Thyroid gland (tissue), 4 donors: ENCODE measurements at regions not wholly inside any gene's neighbourhood (a gene's known extent, or its start where the extent isn't known, plus 50 kb on each side); places are given as distances from the start of the nearest gene placed in this dataset.

Source experiments
- DNase-seq, 2 donors: peaks; one replicate each; pipeline ENCODE4 v3.0.0-alpha.2; 2019
- H3K27ac ChIP-seq, 3 donors: fragments of 200-600 bp; sonication (generic); 1 replicate in 2 of 3; 2 replicates in 1 of 3; pipeline ENCODE4 v1.5.1; 2016 to 2019; ENCODE audit warnings: mild to moderate bottlenecking in 1 of 3, moderate library complexity in 1 of 3
- H3K27me3 ChIP-seq: fragments of 200-600 bp; sonication (generic); one replicate; pipeline ENCODE4 v1.5.1; 2019
- H3K36me3 ChIP-seq, 2 donors: fragments of 200-600 bp; sonication (generic); one replicate each; pipeline ENCODE4 v1.5.1; 2016 to 2019
- H3K4me1 ChIP-seq, 2 donors: fragments of 200-600 bp; sonication (generic); one replicate each; pipeline ENCODE4 v1.5.1; 2017 to 2019
- H3K4me3 ChIP-seq, 3 donors: fragments of 200-600 bp; sonication (generic); replicated peaks in 1 of 3; 1 replicate in 2 of 3; 2 replicates in 1 of 3; pipeline ENCODE4 v1.5.1; 2016; ENCODE audit warnings: mild to moderate bottlenecking in 1 of 3
- H3K9me3 ChIP-seq: fragments of 200-600 bp; sonication (generic); one replicate; pipeline ENCODE4 v1.5.1; 2017
- CTCF ChIP-seq, 6 experiments: fragments of 200-600 bp in 3 of 6; fragments of 450-650 bp in 3 of 6; sonication (generic) in 3 of 6; IDR thresholded peaks; one replicate each; pipeline ENCODE4 v1.5.1; 2016 to 2019; ENCODE audit warnings: antibody characterized with exemption in 6 of 6, mild to moderate bottlenecking in 2 of 6, inconsistent platforms in 1 of 6, moderate library complexity in 1 of 6
- POLR2A ChIP-seq, 2 donors: fragments of 450-650 bp; IDR thresholded peaks; one replicate each; pipeline ENCODE4 v1.6.1; 2017; ENCODE audit warnings: antibody characterized with exemption in 2 of 2, mild to moderate bottlenecking in 2 of 2, moderate library complexity in 1 of 2
- WGBS, 2 donors: methylation state at CpG; one replicate each; pipeline ENCODE4 v1.1.5; 2017; 5-methylcytosine and 5-hydroxymethylcytosine counted together
- intact Hi-C: fragments of 100-400 bp; cut with DNase I; formaldehyde crosslinking; loops from one replicate; pipeline ENCODE4 v1.15.1; 2023

GRCh38 chr10:64086083-64086767 lies 565.0 kb downstream of the REEP3 start:
- Histone ChIP-seq H3K36me3 (no peaks in the 10 kb centered on the region), H3K27ac (no peak overlapping the region), H3K27me3 (no peaks in the 10 kb centered on the region), H3K9me3 (no peaks in the 10 kb centered on the region), H3K4me1 (no peaks in the 10 kb centered on the region), H3K4me3 (no peak overlapping the region)
- DNase-seq, result peak in 1 of 2 donors; percentile 3
- intact Hi-C loops, result no loop called here
- WGBS, 2 donors, result 21 to 39% methylated on average over 2 of the region's 2 CpGs
- TF ChIP-seq CTCF (IDR thresholded peaks at IDR 0.05), result no peak
- TF ChIP-seq POLR2A (IDR thresholded peaks at IDR 0.05), result no peak

DNA sequence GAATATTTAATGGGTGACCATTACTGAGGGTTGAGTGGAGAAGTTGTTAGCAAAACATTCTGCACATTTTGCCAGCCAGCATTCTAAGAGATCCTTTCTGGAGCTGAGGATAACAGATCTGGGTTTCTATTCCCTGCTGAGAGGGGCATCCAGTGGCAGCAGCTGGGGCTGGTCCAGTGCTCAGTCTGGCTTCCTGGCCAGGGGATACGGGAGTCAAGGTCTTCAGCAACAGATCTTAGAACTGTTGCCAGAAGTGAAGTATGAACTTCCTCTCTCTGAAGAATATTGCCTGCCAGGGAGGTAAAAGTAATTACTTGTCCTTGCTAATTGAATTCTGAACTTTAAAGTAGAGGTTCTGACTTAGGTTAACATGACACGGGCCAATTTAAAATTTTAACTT lies 568.4 kb downstream of the REEP3 start:
- Histone ChIP-seq H3K36me3 (no peaks in the 10 kb centered on the region), H3K27ac (no peak overlapping the region), H3K4me1 (no peaks in the 10 kb centered on the region), H3K9me3 (no peaks in the 10 kb centered on the region), H3K4me3 (no peak overlapping the region), H3K27me3 (no peaks in the 10 kb centered on the region)
- 22 to 32% methylated on average over 2 of the region's 2 CpGs for WGBS, 2 donors
- intact Hi-C loops, result no loop called here
- TF ChIP-seq POLR2A (IDR thresholded peaks at IDR 0.05) (no peak), CTCF (IDR thresholded peaks at IDR 0.05) (no peak)
- no peak for DNase-seq

DNA sequence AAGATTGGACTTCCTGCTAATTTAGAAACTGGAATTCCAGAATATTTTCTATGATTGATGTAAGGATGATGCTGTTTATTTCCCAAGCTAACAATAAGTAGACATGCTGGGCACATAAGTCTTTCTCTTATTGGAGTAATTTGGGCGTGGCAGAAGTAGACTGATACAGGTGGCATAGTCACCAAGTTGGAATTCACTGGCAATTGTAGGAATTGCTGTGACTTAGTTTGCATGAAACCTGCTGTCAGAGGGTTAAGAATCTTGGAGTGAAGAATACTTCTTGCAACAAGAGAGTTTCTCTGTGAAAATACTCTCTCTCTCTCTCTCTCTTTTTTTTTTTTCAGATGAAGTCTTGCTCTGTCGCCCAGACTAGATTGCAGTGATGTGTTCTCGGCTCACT lies 569.7 kb downstream of the REEP3 start:
- no peak overlapping the region for H3K27ac ChIP-seq

DNA sequence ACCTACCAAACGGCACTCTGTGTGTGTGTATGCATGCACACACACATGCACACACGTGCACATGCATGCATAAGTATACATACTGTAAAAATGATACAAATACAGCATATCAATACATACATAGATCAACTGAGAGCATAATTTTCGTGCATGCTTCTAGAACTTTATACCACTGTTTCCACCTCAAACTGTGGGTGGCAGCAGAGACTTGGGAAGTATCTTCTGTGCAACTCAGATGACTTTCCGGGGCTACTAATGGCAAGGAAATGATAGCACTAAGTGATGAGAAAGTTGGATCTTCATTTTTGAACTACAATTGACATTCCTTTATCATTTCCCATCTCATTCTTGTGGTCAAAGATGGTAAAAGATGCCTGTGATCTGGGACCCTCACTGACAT lies 570.7 kb downstream of the REEP3 start:
- DNase-seq, result no peak
- Histone ChIP-seq H3K27me3 (no peaks in the 10 kb centered on the region), H3K36me3 (no peaks in the 10 kb centered on the region), H3K9me3 (no peaks in the 10 kb centered on the region), H3K4me3 (no peak overlapping the region), H3K27ac (no peak overlapping the region), H3K4me1 (no peaks in the 10 kb centered on the region)
- TF ChIP-seq CTCF (IDR thresholded peaks at IDR 0.05) (no peak), POLR2A (IDR thresholded peaks at IDR 0.05) (no peak)
- intact Hi-C loops, result no loop called here
- 70 to 75% methylated on average over 4 of the region's 4 CpGs for WGBS, 2 donors

More for the DNA sequence above, 569.7 kb downstream of the REEP3 start:
- H3K9me3 ChIP-seq, result no peaks in the 10 kb centered on the region
- intact Hi-C loops, result no loop called here
- no peaks in the 10 kb centered on the region for H3K36me3 ChIP-seq
- H3K27me3 ChIP-seq, result no peaks in the 10 kb centered on the region
- DNase-seq, result peak in 1 of 2 donors; percentile 4
- 54 to 68% methylated on average over 3 of the region's 3 CpGs for WGBS, 2 donors
- H3K4me1 ChIP-seq, result no peaks in the 10 kb centered on the region
- no peak overlapping the region for H3K4me3 ChIP-seq
- TF ChIP-seq CTCF (IDR thresholded peaks at IDR 0.05) (no peak), POLR2A (IDR thresholded peaks at IDR 0.05) (no peak)

GRCh38 chr10:64093304-64093703 lies 572.1 kb downstream of the REEP3 start:
- no peak for TF ChIP-seq POLR2A (IDR thresholded peaks at IDR 0.05)
- no peak for TF ChIP-seq CTCF (IDR thresholded peaks at IDR 0.05)
- Histone ChIP-seq H3K27ac (no peak overlapping the region), H3K4me1 (no peaks in the 10 kb centered on the region), H3K9me3 (no peaks in the 10 kb centered on the region), H3K4me3 (no peak overlapping the region), H3K27me3 (no peaks in the 10 kb centered on the region), H3K36me3 (no peaks in the 10 kb centered on the region)
- DNase-seq, result no peak
- WGBS, 2 donors, result 71 to 72% methylated on average over 3 of the region's 3 CpGs
- intact Hi-C loops, result no loop called here
